ENCODE measurements at regions not wholly inside any gene's neighbourhood (a gene's known extent, or its start where the extent isn't known, plus 50 kb on each side); places are given as distances from the start of the nearest gene placed in this dataset.

- TF ChIP-seq POLR2AphosphoS5 (IDR thresholded peaks at IDR 0.05; ENCODE audit: low read depth, low read length), result no peak
- no peak for TF ChIP-seq TAF1 (IDR thresholded peaks at IDR 0.05; ENCODE audit: borderline replicate concordance, insufficient read depth, low read length)
- TF ChIP-seq SIN3A (IDR thresholded peaks at IDR 0.05; ENCODE audit: borderline replicate concordance, insufficient read depth, low read length), result no peak
Measured at GRCh38 chr7:121555558-121555957, 159.4 kb upstream of the FAM3C start.
